GM12878 (cell line): ENCODE measurements at regions not wholly inside any gene's neighbourhood (a gene's known extent, or its start where the extent isn't known, plus 50 kb on each side); places are given as distances from the start of the nearest gene placed in this dataset.

ENCODE experiments used
- ATAC-seq: fragments of 200-7000 bp; cut with Tn5 transposase; 3 replicates; pipeline ENCODE4 v1.9.1; 2020; ENCODE audit warnings: mild to moderate bottlenecking, moderate library complexity
- BruUV-seq: library from RNA; stranded (reverse); fragments of 400-500 nt; replicated peaks from 2 replicates; lab custom pipeline; 2021; lab: Mats Ljungman, UMichigan
- CTCF ChIA-PET: fragments of 300-600 bp; sonication (Branson Sonifier 250); formaldehyde crosslinking; extraction: SDS; loops from one replicate; lab custom pipeline; 2021; ENCODE audit warnings: inconsistent platforms; lab: Yijun Ruan, JAX
- POLR2A ChIA-PET: fragments of 350-600 bp; formaldehyde crosslinking; extraction: SDS; loops from one replicate; lab custom pipeline; 2021; ENCODE audit warnings: inconsistent platforms; lab: Charles Lee
- RAD21 ChIA-PET: fragments of 300-600 bp; sonication (Branson Sonifier 250); formaldehyde crosslinking; loops from one replicate; lab custom pipeline; 2023; ENCODE audit warnings: antibody characterized with exemption; ENCODE audit not compliant: unreplicated experiment; lab: Charles Lee
- SMC1A ChIA-PET: fragments of 300-600 bp; sonication (Branson Sonifier 250); formaldehyde crosslinking; loops from one replicate; lab custom pipeline; 2023; ENCODE audit not compliant: unreplicated experiment, uncharacterized antibody; lab: Charles Lee
- DNase-seq: peaks from one replicate; pipeline ENCODE4 v3.0.0-alpha.2; 2011; ENCODE audit warnings: low read depth, low spot score
- FAIRE-seq: peaks from 3 replicates; lab custom pipeline; 2011; peaks lifted over from hg19 to GRCh38; lab: Jason Lieb, UNC
- H2AFZ ChIP-seq: 2 replicates; pipeline ENCODE4 v1.6.0; 2011; ENCODE audit warnings: low read depth, low read length, control low read depth; ENCODE audit not compliant: control insufficient read depth
- H3K27ac ChIP-seq: 2 replicates; pipeline ENCODE4 v1.5.1; 2011; ENCODE audit warnings: control low read depth; ENCODE audit not compliant: control insufficient read depth, insufficient read depth
- H3K27me3 ChIP-seq, 2 experiments: replicated peaks in 1 of 2; 2 replicates each; pipeline versions ENCODE4 v1.6.0 to v1.6.1; 2011; ENCODE audit warnings: low read length in 1 of 2; ENCODE audit not compliant: control insufficient read depth in 2 of 2, insufficient read depth in 2 of 2
- H3K36me3 ChIP-seq, 2 experiments: 2 replicates each; pipeline ENCODE4 v1.5.1; 2011; ENCODE audit warnings: low read length in 1 of 2; ENCODE audit not compliant: control insufficient read depth in 2 of 2, insufficient read depth in 2 of 2
- H3K4me1 ChIP-seq: 2 replicates; pipeline ENCODE4 v1.6.1; 2011; ENCODE audit warnings: mild to moderate bottlenecking, low read length, moderate library complexity, mixed read lengths; ENCODE audit not compliant: control insufficient read depth, insufficient read depth
- H3K4me2 ChIP-seq: 2 replicates; pipeline ENCODE4 v1.6.0; 2011; ENCODE audit warnings: control low read depth; ENCODE audit not compliant: control insufficient read depth, insufficient read depth
- H3K4me3 ChIP-seq: fragments of 200-600 bp; sonication (generic); 2 replicates; pipeline ENCODE4 v1.5.1; 2016
- H3K79me2 ChIP-seq: 2 replicates; pipeline ENCODE4 v1.6.0; 2011; ENCODE audit warnings: low read length; ENCODE audit not compliant: control insufficient read depth, insufficient read depth
- H3K9ac ChIP-seq: 2 replicates; pipeline ENCODE4 v1.8.0; 2011; ENCODE audit warnings: low read length, control low read depth, mixed read lengths; ENCODE audit not compliant: control insufficient read depth, insufficient read depth
- H3K9me3 ChIP-seq: replicated peaks from 3 replicates; pipeline ENCODE4 v1.5.1; 2011; ENCODE audit warnings: mild to moderate bottlenecking, low read length; ENCODE audit not compliant: control insufficient read depth, insufficient read depth
- H4K20me1 ChIP-seq: 2 replicates; pipeline ENCODE4 v1.6.0; 2011; ENCODE audit not compliant: control insufficient read depth, insufficient read depth
- BMI1 ChIP-seq: fragments of 450-650 bp; IDR thresholded peaks from 2 replicates; pipeline ENCODE4 v1.6.1; 2016; ENCODE audit warnings: mild to moderate bottlenecking, moderate library complexity, borderline replicate concordance
- EGR1 ChIP-seq, 2 experiments: IDR thresholded peaks; 1 replicate in 1 of 2; 2 replicates in 1 of 2; pipeline ENCODE4 v1.6.1; 2011 to 2012; ENCODE audit warnings: low read depth in 2 of 2, low read length in 2 of 2, borderline replicate concordance in 1 of 2, mild to moderate bottlenecking in 1 of 2, moderate library complexity in 1 of 2
- ESRRA ChIP-seq: IDR thresholded peaks from 2 replicates; pipeline ENCODE4 v1.6.1; 2012; ENCODE audit warnings: mild to moderate bottlenecking, low read length, improper control_type of control experiment
- FOXM1 ChIP-seq: IDR thresholded peaks from 2 replicates; pipeline ENCODE4 v1.6.1; 2012; ENCODE audit warnings: low read depth, mild to moderate bottlenecking, inconsistent platforms, low read length, moderate library complexity
- HCFC1 ChIP-seq: fragments of 150-350 bp; IDR thresholded peaks from 2 replicates; pipeline ENCODE4 v1.6.1; 2014; ENCODE audit warnings: low read length
- MEF2B ChIP-seq: fragments of 450-650 bp; IDR thresholded peaks from 2 replicates; pipeline ENCODE4 v1.6.1; 2018; ENCODE audit warnings: mild to moderate bottlenecking, moderate library complexity; ENCODE audit not compliant: partially characterized antibody, poor library complexity, severe bottlenecking
- NR2C2 ChIP-seq: IDR thresholded peaks from 2 replicates; pipeline ENCODE4 v1.6.1; 2011; ENCODE audit warnings: borderline replicate concordance, low read depth; ENCODE audit not compliant: control insufficient read depth, insufficient read length
- POLR2AphosphoS2 ChIP-seq: IDR thresholded peaks from 2 replicates; pipeline ENCODE4 v1.6.1; 2011; ENCODE audit warnings: low read depth, mild to moderate bottlenecking, low read length, improper control_type of control experiment, moderate library complexity
- RB1 ChIP-seq: fragments of 450-650 bp; formaldehyde crosslinking; IDR thresholded peaks from 2 replicates; pipeline ENCODE4 v1.6.1; 2017; ENCODE audit warnings: mild to moderate bottlenecking, borderline replicate concordance
- SMAD5 ChIP-seq: IDR thresholded peaks from 2 replicates; pipeline ENCODE4 v1.6.1; 2016; ENCODE audit warnings: antibody characterized with exemption, low read depth
- SMC3 ChIP-seq: IDR thresholded peaks from 2 replicates; pipeline ENCODE4 v1.6.1; 2011; ENCODE audit warnings: low read length, improper control_type of control experiment, borderline replicate concordance
- SRF ChIP-seq, 2 experiments: IDR thresholded peaks; 2 replicates each; pipeline ENCODE4 v1.6.1; 2011; ENCODE audit warnings: low read depth in 2 of 2, low read length in 2 of 2, mild to moderate bottlenecking in 1 of 2, moderate library complexity in 1 of 2
- TAF1 ChIP-seq: IDR thresholded peaks from 2 replicates; pipeline ENCODE4 v1.6.1; 2011; ENCODE audit warnings: mild to moderate bottlenecking, low read depth, low read length, borderline replicate concordance
- ZSCAN29 ChIP-seq: fragments of 450-650 bp; IDR thresholded peaks from 2 replicates; pipeline ENCODE4 v1.6.1; 2017; ENCODE audit warnings: mild to moderate bottlenecking, moderate library complexity
- WGBS: methylation state at CpG from one replicate; pipeline ENCODE4 v1.1.6; 2016; ENCODE audit warnings: low lambda C conversion rate; ENCODE audit not compliant: insufficient replicate concordance, insufficient coverage; ENCODE audit errors: missing lambda C conversion rate; 5-methylcytosine and 5-hydroxymethylcytosine counted together
- in situ Hi-C: fragments of 300-500 bp; cut with MboI; formaldehyde crosslinking; loops from 9 replicates; pipeline ENCODE4 v1.14.3; 2018; ENCODE audit warnings: mixed read lengths
- intact Hi-C: fragments of 100-400 bp; cut with micrococcal nuclease; formaldehyde crosslinking; loops from one replicate; pipeline ENCODE4 v1.14.2; 2022; ENCODE audit not compliant: unreplicated experiment
- TF ChIP-seq, protein P1 (sequence below): fragments of 450-650 bp; IDR thresholded peaks from 2 replicates; pipeline ENCODE4 v1.6.1; 2017; ENCODE audit warnings: low read depth, mild to moderate bottlenecking, moderate library complexity
- TF ChIP-seq, protein P2 (sequence below): fragments of 450-650 bp; IDR thresholded peaks from 2 replicates; pipeline ENCODE4 v1.6.1; 2017; ENCODE audit warnings: mild to moderate bottlenecking, moderate library complexity

DNA sequence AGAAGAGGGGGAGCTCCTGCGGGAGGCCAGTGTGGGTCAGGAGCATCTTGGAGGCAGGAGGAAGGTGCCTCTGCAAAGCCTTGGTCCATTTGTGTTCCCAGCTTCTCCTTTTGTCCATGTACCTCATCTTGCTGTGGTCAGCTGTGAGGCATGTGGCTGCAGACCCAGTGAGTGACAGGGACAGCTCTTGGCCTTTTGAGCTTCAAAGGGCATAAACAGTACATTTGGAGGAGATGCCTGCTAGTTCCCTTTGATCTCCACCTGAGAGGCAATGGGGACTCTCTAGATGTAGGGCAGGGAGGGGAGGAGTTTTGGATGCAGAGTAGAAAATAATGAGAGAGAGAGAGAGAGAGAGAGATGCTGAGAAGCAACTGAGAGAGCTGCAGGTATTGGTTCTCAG, 270.0 kb downstream of the TLE3 start:
- Histone ChIP-seq H3K27ac (no peak overlapping the region), H2AFZ (no peak overlapping the region), H3K4me1 (no peaks in the 10 kb centered on the region), H3K9ac (no peak overlapping the region), H3K9me3 (no peaks in the 10 kb centered on the region), H3K4me2 (no peak overlapping the region), H3K27me3 (peaks cover 0 to 8% of the 10 kb centered on the region in 2 experiments; a peak in 3 of 4 replicates), H4K20me1 (no peaks in the 10 kb centered on the region), H3K4me3 (no peak overlapping the region), H3K36me3 (no peaks in the 10 kb centered on the region), H3K79me2 (no peaks in the 10 kb centered on the region)
- no peak for ATAC-seq
- WGBS: 64% methylated on average over 1 of the region's 1 CpG
- ChIA-PET RAD21 (interaction anchor here (0.7 kb wide), 2 partner anchors 46 to 66 kb away, joined by 3 to 4 read pairs; no protein-coding TSS in a partner anchor), POLR2A (no interaction called here), SMC1A (no interaction called here), CTCF (interaction anchor here (1.0 kb wide), 1 partner anchor 271 kb away, joined by 3 read pairs; no protein-coding TSS in a partner anchor)
- intact Hi-C loops (no loop called here), in situ Hi-C loops (no loop called here)
- DNase-seq: no peak
- no peak for FAIRE-seq
- TF ChIP-seq NR2C2 (no peak), ESRRA (no peak), BMI1 (no peak), SMAD5 (no peak), RB1 (no peak), POLR2AphosphoS2 (no peak), MEF2B (no peak), HCFC1 (no peak), SRF (IDR thresholded peaks at IDR 0.05; ENCODE audit: low read depth in 2 of 2, low read length in 2 of 2) (no peak), TAF1 (no peak), FOXM1 (no peak), ZSCAN29 (no peak), EGR1 (IDR thresholded peaks at IDR 0.05; ENCODE audit: borderline replicate concordance in 1 of 2, low read depth in 2 of 2, low read length in 2 of 2) (no peak), SMC3 (no peak)
- TF ChIP-seq, protein P1, sequence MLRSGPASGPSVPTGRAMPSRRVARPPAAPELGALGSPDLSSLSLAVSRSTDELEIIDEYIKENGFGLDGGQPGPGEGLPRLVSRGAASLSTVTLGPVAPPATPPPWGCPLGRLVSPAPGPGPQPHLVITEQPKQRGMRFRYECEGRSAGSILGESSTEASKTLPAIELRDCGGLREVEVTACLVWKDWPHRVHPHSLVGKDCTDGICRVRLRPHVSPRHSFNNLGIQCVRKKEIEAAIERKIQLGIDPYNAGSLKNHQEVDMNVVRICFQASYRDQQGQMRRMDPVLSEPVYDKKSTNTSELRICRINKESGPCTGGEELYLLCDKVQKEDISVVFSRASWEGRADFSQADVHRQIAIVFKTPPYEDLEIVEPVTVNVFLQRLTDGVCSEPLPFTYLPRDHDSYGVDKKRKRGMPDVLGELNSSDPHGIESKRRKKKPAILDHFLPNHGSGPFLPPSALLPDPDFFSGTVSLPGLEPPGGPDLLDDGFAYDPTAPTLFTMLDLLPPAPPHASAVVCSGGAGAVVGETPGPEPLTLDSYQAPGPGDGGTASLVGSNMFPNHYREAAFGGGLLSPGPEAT: no peak
- TF ChIP-seq, protein P2, sequence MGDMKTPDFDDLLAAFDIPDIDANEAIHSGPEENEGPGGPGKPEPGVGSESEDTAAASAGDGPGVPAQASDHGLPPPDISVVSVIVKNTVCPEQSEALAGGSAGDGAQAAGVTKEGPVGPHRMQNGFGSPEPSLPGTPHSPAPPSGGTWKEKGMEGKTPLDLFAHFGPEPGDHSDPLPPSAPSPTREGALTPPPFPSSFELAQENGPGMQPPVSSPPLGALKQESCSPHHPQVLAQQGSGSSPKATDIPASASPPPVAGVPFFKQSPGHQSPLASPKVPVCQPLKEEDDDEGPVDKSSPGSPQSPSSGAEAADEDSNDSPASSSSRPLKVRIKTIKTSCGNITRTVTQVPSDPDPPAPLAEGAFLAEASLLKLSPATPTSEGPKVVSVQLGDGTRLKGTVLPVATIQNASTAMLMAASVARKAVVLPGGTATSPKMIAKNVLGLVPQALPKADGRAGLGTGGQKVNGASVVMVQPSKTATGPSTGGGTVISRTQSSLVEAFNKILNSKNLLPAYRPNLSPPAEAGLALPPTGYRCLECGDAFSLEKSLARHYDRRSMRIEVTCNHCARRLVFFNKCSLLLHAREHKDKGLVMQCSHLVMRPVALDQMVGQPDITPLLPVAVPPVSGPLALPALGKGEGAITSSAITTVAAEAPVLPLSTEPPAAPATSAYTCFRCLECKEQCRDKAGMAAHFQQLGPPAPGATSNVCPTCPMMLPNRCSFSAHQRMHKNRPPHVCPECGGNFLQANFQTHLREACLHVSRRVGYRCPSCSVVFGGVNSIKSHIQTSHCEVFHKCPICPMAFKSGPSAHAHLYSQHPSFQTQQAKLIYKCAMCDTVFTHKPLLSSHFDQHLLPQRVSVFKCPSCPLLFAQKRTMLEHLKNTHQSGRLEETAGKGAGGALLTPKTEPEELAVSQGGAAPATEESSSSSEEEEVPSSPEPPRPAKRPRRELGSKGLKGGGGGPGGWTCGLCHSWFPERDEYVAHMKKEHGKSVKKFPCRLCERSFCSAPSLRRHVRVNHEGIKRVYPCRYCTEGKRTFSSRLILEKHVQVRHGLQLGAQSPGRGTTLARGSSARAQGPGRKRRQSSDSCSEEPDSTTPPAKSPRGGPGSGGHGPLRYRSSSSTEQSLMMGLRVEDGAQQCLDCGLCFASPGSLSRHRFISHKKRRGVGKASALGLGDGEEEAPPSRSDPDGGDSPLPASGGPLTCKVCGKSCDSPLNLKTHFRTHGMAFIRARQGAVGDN: no peak
- BruUV-seq: no TSS peak
